ENCODE measurements at regions not wholly inside any gene's neighbourhood (a gene's known extent, or its start where the extent isn't known, plus 50 kb on each side); places are given as distances from the start of the nearest gene placed in this dataset.

- TF ChIP-seq CTCF (IDR thresholded peaks at IDR 0.05; ENCODE audit: borderline replicate concordance, insufficient read depth, low read depth, low read length) = no peak
- H3K4me3 ChIP-seq (ENCODE audit: low read depth, low read length) = no peak overlapping the region
Measured at GRCh38 chr1:80673935-80674597, 1126.7 kb upstream of the ADGRL2 start.

GRCh38 chr1:80668372-80668771, 1132.4 kb upstream of the ADGRL2 start:
- no peak for TF ChIP-seq CTCF (IDR thresholded peaks at IDR 0.05; ENCODE audit: borderline replicate concordance, insufficient read depth, low read depth, low read length)
- H3K4me3 ChIP-seq (ENCODE audit: low read depth, low read length) = no peak overlapping the region

GRCh38 chr1:80666073-80666472, 1134.7 kb upstream of the ADGRL2 start:
- TF ChIP-seq CTCF (IDR thresholded peaks at IDR 0.05; ENCODE audit: borderline replicate concordance, insufficient read depth, low read depth, low read length) = no peak
- H3K4me3 ChIP-seq (ENCODE audit: low read depth, low read length) = no peak overlapping the region

GRCh38 chr1:80659161-80659560, 1141.6 kb upstream of the ADGRL2 start:
- H3K4me3 ChIP-seq (ENCODE audit: low read depth, low read length) = no peak overlapping the region
- no peak for TF ChIP-seq CTCF (IDR thresholded peaks at IDR 0.05; ENCODE audit: borderline replicate concordance, insufficient read depth, low read depth, low read length)

GRCh38 chr1:80657707-80658106, 1143.0 kb upstream of the ADGRL2 start:
- no peak for TF ChIP-seq CTCF (IDR thresholded peaks at IDR 0.05; ENCODE audit: borderline replicate concordance, insufficient read depth, low read depth, low read length)
- H3K4me3 ChIP-seq (ENCODE audit: low read depth, low read length) = no peak overlapping the region

- H3K4me3 ChIP-seq (ENCODE audit: low read depth, low read length) = no peak overlapping the region
- TF ChIP-seq CTCF (IDR thresholded peaks at IDR 0.05; ENCODE audit: borderline replicate concordance, insufficient read depth, low read depth, low read length) = no peak
Measured at GRCh38 chr1:80657044-80657643, 1143.6 kb upstream of the ADGRL2 start.

GRCh38 chr1:80656641-80657040, 1144.1 kb upstream of the ADGRL2 start:
- H3K4me3 ChIP-seq (ENCODE audit: low read depth, low read length) = no peak overlapping the region
- no peak for TF ChIP-seq CTCF (IDR thresholded peaks at IDR 0.05; ENCODE audit: borderline replicate concordance, insufficient read depth, low read depth, low read length)

Measured in GM12875 (cell line).